Transverse colon (tissue), 4 donors: ENCODE measurements at regions not wholly inside any gene's neighbourhood (a gene's known extent, or its start where the extent isn't known, plus 50 kb on each side); places are given as distances from the start of the nearest gene placed in this dataset.

Experiments used
- CTCF ChIP-seq, 5 experiments: fragments of 200-600 bp in 3 of 5; fragments of 450-650 bp in 2 of 5; sonication (generic) in 3 of 5; IDR thresholded peaks; 1 replicate in 2 of 5; 2 replicates in 3 of 5; pipeline ENCODE4 v1.5.1; 2016 to 2017; ENCODE audit warnings: antibody characterized with exemption in 5 of 5, inconsistent platforms in 3 of 5, mild to moderate bottlenecking in 2 of 5, moderate library complexity in 1 of 5
- POLR2AphosphoS5 ChIP-seq, 3 donors: sonication (generic); formaldehyde crosslinking; IDR thresholded peaks; one replicate each; pipeline ENCODE4 v1.6.1; 2016; ENCODE audit warnings: antibody characterized with exemption in 3 of 3

DNA sequence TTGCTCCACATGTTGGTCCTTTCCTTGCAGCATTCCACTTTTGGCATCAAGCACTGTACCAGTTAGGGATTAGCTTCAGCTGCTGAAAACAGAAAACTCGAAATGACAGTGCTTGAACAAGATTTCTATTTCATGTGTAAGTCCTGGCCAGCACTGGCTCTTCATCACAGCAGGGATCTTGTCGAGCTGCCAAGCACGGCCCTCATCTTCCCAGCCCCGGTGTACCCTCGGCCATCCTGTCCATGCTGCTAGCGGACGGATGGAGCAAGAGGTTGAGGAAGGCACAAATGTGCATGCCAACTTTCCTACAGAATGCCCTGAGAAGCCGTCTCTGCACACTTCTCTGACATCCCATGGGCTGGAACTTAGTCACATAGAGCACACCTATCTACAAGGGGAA is 130.6 kb downstream of the TENT4A start:
- no peak for TF ChIP-seq POLR2AphosphoS5 (IDR thresholded peaks at IDR 0.05)
- no peak for TF ChIP-seq CTCF (IDR thresholded peaks at IDR 0.05)
